ENCODE measurements at regions not wholly inside any gene's neighbourhood (a gene's known extent, or its start where the extent isn't known, plus 50 kb on each side); places are given as distances from the start of the nearest gene placed in this dataset.

DNA sequence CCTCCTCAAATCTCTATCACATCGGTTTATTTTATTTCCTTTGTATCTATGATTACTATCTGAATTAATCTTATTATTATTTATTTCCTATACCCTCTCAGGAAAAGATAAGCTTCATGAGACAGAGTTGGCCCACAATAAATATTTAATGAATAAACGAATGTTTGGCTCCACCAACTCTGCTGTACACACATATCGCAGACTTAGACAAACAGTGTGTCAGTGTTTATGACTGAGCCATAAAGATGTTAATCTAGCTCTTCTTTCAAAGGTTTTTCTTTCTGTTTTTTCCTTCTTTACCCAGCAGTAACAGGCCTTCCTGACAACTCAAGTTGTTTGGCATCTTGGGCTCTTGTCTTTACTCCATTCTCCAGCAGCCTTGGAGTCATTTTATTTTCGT, 329.5 kb downstream of the CDH2 start:
- TF ChIP-seq CTCF (IDR thresholded peaks at IDR 0.05; ENCODE audit: low read depth, low read length) = no peak
- H3K27ac ChIP-seq = no peak overlapping the region
- H3K27me3 ChIP-seq (ENCODE audit: insufficient read depth, low read depth, severe bottlenecking) = no peaks in the 10 kb centered on the region
- no peak overlapping the region for H3K4me3 ChIP-seq (ENCODE audit: low read depth, low read length)
- no peak for DNase-seq
- no peaks in the 10 kb centered on the region for H3K36me3 ChIP-seq
- no peaks in the 10 kb centered on the region for H3K9me3 ChIP-seq (ENCODE audit: severe bottlenecking)

DNA sequence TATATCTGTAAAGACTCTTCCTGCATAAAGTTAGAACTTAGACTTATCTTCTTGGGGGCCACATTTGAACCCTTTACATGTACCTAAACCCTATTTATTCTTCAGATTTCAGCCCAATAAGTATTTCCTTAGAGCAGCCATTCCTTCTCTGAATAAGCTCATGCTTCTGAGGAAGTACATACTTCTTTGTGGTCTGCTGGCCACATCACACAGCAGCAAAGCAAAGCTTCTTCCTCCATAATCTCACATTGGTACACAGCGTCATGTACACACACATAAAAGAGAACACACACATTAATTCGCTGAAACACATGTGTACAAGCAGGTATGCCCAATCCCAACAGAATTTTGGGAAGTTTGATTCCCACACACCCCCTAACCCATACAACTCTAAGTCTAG, 331.0 kb downstream of the CDH2 start:
- no peaks in the 10 kb centered on the region for H3K27me3 ChIP-seq (ENCODE audit: insufficient read depth, low read depth, severe bottlenecking)
- no peaks in the 10 kb centered on the region for H3K9me3 ChIP-seq (ENCODE audit: severe bottlenecking)
- DNase-seq = no peak
- H3K36me3 ChIP-seq = no peaks in the 10 kb centered on the region
- no peak overlapping the region for H3K27ac ChIP-seq
- TF ChIP-seq CTCF (IDR thresholded peaks at IDR 0.05; ENCODE audit: low read depth, low read length) = no peak
- H3K4me3 ChIP-seq (ENCODE audit: low read depth, low read length) = no peak overlapping the region

DNA sequence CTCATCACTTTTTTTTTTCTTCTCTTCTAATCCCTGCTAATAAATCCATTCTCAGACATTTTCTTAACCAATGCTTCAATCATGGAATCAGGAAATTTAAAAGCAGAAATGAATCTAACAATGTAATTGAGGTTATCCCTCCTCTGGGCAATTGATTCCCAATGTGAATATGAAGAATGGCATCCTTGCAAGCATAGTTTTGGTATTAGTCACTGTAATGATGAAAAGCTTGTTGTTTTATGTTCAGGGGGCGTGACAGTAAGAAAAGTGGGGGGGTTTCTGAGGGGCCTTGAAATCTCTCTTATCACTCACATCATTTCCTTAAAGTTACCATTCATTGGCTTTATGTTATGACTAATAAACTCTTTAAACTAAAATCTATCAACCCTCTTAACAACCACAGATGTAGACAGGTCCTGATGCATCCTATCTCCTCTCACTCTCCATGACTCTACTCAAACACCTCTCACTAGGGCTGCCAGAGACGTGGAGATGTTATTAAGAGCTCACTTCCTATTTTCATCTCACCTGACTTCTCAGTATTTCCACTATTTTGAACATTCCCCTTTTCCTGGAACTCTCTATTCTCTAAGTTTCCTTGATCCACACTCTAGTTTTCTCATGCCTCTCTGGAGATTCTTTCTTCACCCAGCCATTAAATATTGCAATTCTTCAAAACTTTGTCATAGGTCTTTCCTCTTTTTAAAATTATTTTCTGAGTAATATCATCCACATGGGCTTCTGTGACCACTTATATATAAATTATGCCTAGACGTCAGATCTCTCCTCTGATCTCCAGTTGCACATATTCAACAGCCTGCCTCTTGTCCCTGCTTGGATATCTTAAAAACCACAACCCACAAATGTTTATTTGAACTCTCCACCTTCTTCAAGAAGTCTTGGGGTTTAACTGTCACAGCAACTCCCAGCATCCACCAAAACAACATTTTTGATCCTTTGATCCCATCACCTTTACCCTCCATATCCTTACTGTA, 332.9 kb downstream of the CDH2 start:
- Histone ChIP-seq H3K9me3 (ENCODE audit: severe bottlenecking) (no peaks in the 10 kb centered on the region), H3K4me3 (ENCODE audit: low read depth, low read length) (no peak overlapping the region), H3K27me3 (ENCODE audit: insufficient read depth, low read depth, severe bottlenecking) (no peaks in the 10 kb centered on the region), H3K27ac (no peak overlapping the region), H3K36me3 (no peaks in the 10 kb centered on the region)
- DNase-seq = no peak
- TF ChIP-seq CTCF (IDR thresholded peaks at IDR 0.05; ENCODE audit: low read depth, low read length) = no peak

DNA sequence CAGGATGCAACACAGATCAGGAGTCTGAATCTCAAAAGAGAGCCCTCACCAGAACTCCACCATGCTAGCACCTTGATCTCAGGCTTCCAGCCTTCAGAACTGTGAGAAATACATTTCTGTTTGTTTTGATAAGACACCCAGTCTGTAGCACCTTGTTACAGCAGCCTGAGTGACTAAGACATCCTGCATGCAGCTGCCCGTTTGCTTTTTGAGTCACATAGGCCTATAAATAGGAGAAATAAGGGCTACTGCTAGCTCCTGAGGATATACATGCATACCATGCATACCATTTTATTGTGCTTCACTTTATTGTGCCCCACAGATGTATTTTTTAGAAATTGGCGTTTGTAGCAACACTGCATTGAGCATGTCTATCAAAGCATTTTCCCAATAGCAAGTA, 337.8 kb downstream of the CDH2 start:
- no peak for TF ChIP-seq CTCF (IDR thresholded peaks at IDR 0.05; ENCODE audit: low read depth, low read length)
- Histone ChIP-seq H3K36me3 (no peaks in the 10 kb centered on the region), H3K9me3 (ENCODE audit: severe bottlenecking) (no peaks in the 10 kb centered on the region), H3K27me3 (ENCODE audit: insufficient read depth, low read depth, severe bottlenecking) (no peaks in the 10 kb centered on the region), H3K27ac (no peak overlapping the region), H3K4me3 (ENCODE audit: low read depth, low read length) (no peak overlapping the region)
- DNase-seq = no peak

DNA sequence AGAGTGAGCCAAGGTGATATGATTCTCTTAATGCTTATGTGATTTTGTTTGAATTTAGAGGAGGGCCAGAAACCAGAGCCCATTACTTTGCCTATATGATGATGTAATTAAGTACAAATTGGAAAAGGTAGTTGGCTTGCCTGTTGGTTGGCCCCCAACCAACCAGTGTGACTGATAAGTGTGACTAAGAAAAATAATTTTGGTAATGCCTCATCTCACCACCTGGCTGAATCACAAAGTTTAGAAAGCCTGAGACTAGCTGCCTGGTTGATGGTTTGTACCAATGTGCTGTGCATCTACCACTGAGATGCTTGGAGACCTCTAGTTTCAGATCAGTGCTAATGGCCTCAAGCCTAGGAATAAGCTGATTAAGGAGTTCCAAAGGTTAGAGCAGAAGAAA, 338.7 kb downstream of the CDH2 start:
- H3K27me3 ChIP-seq (ENCODE audit: insufficient read depth, low read depth, severe bottlenecking) = no peaks in the 10 kb centered on the region
- no peak for DNase-seq

More for the DNA sequence above, 338.7 kb downstream of the CDH2 start:
- Histone ChIP-seq H3K9me3 (ENCODE audit: severe bottlenecking) (no peaks in the 10 kb centered on the region), H3K27ac (no peak overlapping the region), H3K36me3 (no peaks in the 10 kb centered on the region), H3K4me3 (ENCODE audit: low read depth, low read length) (no peak overlapping the region)
- no peak for TF ChIP-seq CTCF (IDR thresholded peaks at IDR 0.05; ENCODE audit: low read depth, low read length)

All from WERI-Rb-1 (cell line).